Neuronal stem cell (in vitro differentiated cells): ENCODE measurements at regions not wholly inside any gene's neighbourhood (a gene's known extent, or its start where the extent isn't known, plus 50 kb on each side); places are given as distances from the start of the nearest gene placed in this dataset.

Experiments used
- DNase-seq: peaks from one replicate; pipeline ENCODE4 v3.0.0-alpha.2; 2013; ENCODE audit warnings: low spot score
- H2AFZ ChIP-seq: one replicate; pipeline ENCODE4 v1.6.1; 2013; ENCODE audit warnings: mild to moderate bottlenecking, low read length, inconsistent platforms
- H2AK5ac ChIP-seq: 2 replicates; pipeline ENCODE4 v1.6.1; 2013; ENCODE audit warnings: low read depth, mild to moderate bottlenecking, inconsistent platforms, low read length, moderate library complexity, mixed read lengths
- H2BK120ac ChIP-seq: 2 replicates; pipeline ENCODE4 v1.6.1; 2013; ENCODE audit warnings: low read depth, mild to moderate bottlenecking, inconsistent platforms, low read length, moderate library complexity, mixed read lengths
- H2BK12ac ChIP-seq: one replicate; pipeline ENCODE4 v1.6.1; 2013; ENCODE audit warnings: low read length, inconsistent platforms
- H2BK15ac ChIP-seq: 2 replicates; pipeline ENCODE4 v1.6.1; 2013; ENCODE audit warnings: mild to moderate bottlenecking, low read length, inconsistent platforms, mixed read lengths
- H2BK5ac ChIP-seq: one replicate; pipeline ENCODE4 v1.6.1; 2013; ENCODE audit warnings: inconsistent platforms, mild to moderate bottlenecking, low read length, moderate library complexity
- H3K14ac ChIP-seq: one replicate; pipeline ENCODE4 v1.6.1; 2013; ENCODE audit warnings: low read length, inconsistent platforms
- H3K18ac ChIP-seq: 2 replicates; pipeline ENCODE4 v1.6.1; 2013; ENCODE audit warnings: low read length, inconsistent platforms
- H3K23ac ChIP-seq: 2 replicates; pipeline ENCODE4 v1.6.1; 2013; ENCODE audit warnings: low read depth, mild to moderate bottlenecking, mixed read lengths, low read length, inconsistent platforms; ENCODE audit not compliant: poor library complexity
- H3K27ac ChIP-seq: replicated peaks from 3 replicates; pipeline ENCODE4 v1.5.1; 2013; ENCODE audit warnings: low read length, inconsistent platforms
- H3K27me3 ChIP-seq, 3 experiments: 2 replicates each; pipeline ENCODE4 v1.6.1; 2013; ENCODE audit warnings: low read length in 3 of 3, mild to moderate bottlenecking in 2 of 3, inconsistent platforms in 1 of 3, low read depth in 1 of 3, mixed read lengths in 1 of 3, moderate library complexity in 1 of 3; ENCODE audit not compliant: control insufficient read depth in 3 of 3, insufficient read depth in 3 of 3
- H3K36me3 ChIP-seq, 2 donors: replicated peaks in 1 of 2; 2 replicates each; pipeline ENCODE4 v1.6.1; 2013; ENCODE audit warnings: low read length in 2 of 2; ENCODE audit not compliant: control insufficient read depth in 2 of 2, insufficient read depth in 2 of 2
- H3K4ac ChIP-seq: 2 replicates; pipeline ENCODE4 v1.6.1; 2013; ENCODE audit warnings: inconsistent platforms, mild to moderate bottlenecking, low read length, moderate library complexity
- H3K4me1 ChIP-seq, 2 donors: 1 replicate in 1 of 2; 2 replicates in 1 of 2; pipeline ENCODE4 v1.6.1; 2013; ENCODE audit warnings: low read length in 2 of 2, low read depth in 1 of 2; ENCODE audit not compliant: control insufficient read depth in 2 of 2, insufficient read depth in 1 of 2
- H3K4me2 ChIP-seq: one replicate; pipeline ENCODE4 v1.6.1; 2013; ENCODE audit warnings: mild to moderate bottlenecking, low read length, inconsistent platforms; ENCODE audit not compliant: insufficient read depth, poor library complexity, severe bottlenecking
- H3K4me3 ChIP-seq, 2 donors: 2 replicates each; pipeline ENCODE4 v1.5.1; 2013; ENCODE audit warnings: low read length in 2 of 2, mild to moderate bottlenecking in 2 of 2, inconsistent platforms in 1 of 2, moderate library complexity in 1 of 2
- H3K79me1 ChIP-seq: one replicate; pipeline ENCODE4 v1.6.1; 2013; ENCODE audit warnings: low read depth, mild to moderate bottlenecking, inconsistent platforms, low read length, moderate library complexity
- H3K9ac ChIP-seq: one replicate; pipeline ENCODE4 v1.6.1; 2013; ENCODE audit warnings: mild to moderate bottlenecking, low read depth, low read length, inconsistent platforms; ENCODE audit not compliant: poor library complexity
- H3K9me3 ChIP-seq, 2 donors: replicated peaks in 1 of 2; 2 replicates each; pipeline versions ENCODE3 to v1.6.1; 2013; ENCODE audit warnings: low read length in 2 of 2, mild to moderate bottlenecking in 2 of 2, inconsistent platforms in 1 of 2, low read depth in 1 of 2, mixed read lengths in 1 of 2, moderate library complexity in 1 of 2; ENCODE audit not compliant: control insufficient read depth in 2 of 2, insufficient read depth in 1 of 2
- H4K8ac ChIP-seq: one replicate; pipeline ENCODE4 v1.6.1; 2013; ENCODE audit warnings: low read depth, mild to moderate bottlenecking, inconsistent platforms, low read length, moderate library complexity
- H4K91ac ChIP-seq: one replicate; pipeline ENCODE4 v1.6.1; 2013; ENCODE audit warnings: low read length, low read depth, mild to moderate bottlenecking, inconsistent platforms; ENCODE audit not compliant: poor library complexity
- WGBS, 2 donors: extraction: QIAGEN DNeasy Blood & Tissue Kit; methylation state at CpG; one replicate each; pipeline ENCODE4 v1.1.7; 2013; ENCODE audit warnings: missing lambda C conversion rate in 2 of 2, mixed read lengths in 1 of 2; ENCODE audit not compliant: insufficient read length in 2 of 2, insufficient replicate concordance in 1 of 2; ENCODE audit errors: extremely low coverage in 2 of 2; 5-methylcytosine and 5-hydroxymethylcytosine counted together

DNA sequence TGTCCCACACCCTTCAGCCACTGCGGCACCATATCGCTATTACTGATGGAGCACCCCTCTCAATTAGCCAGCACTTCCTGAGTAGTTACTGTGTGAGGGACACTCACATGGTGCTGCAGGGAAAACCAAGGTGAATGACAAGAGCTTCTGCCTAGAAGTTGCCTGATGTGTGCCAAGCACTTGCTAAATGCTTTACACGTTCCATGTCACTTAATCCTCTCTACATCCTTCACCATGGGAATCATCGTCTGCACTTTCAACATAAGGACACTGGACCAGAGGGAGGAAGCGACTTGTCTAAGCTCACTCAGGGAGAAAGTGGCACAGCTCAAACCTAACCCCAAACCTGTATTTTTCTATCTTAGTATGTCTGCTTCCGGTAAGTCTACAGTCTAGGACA, 344.8 kb downstream of the SIPA1L2 start:
- H3K9me3 ChIP-seq: peaks cover 0 to 4% of the 10 kb centered on the region in 2 donors
- no peaks in the 10 kb centered on the region for H3K79me1 ChIP-seq
- no peak overlapping the region for H3K14ac ChIP-seq
- H3K18ac ChIP-seq: peak overlapping the region; percentile 62
- DNase-seq: no peak
- H3K4me3 ChIP-seq: no peak overlapping the region
- H3K4me2 ChIP-seq: no peak overlapping the region
- H3K4ac ChIP-seq: no peak overlapping the region
- no peak overlapping the region for H2BK5ac ChIP-seq
- no peak overlapping the region for H2AFZ ChIP-seq
- H3K27ac ChIP-seq: no peak overlapping the region
- peak overlapping the region; percentile 44 for H3K23ac ChIP-seq
- H4K91ac ChIP-seq: no peak overlapping the region
- no peak overlapping the region for H4K8ac ChIP-seq
- peak overlapping the region; percentile 34 for H2BK12ac ChIP-seq
- H3K9ac ChIP-seq: no peak overlapping the region
- H3K4me1 ChIP-seq: peaks cover 5 to 9% of the 10 kb centered on the region in 2 donors
- H2BK15ac ChIP-seq: no peak overlapping the region
- WGBS, 2 donors: no CpG with 5 or more reads among the region's 6 CpGs
- H2BK120ac ChIP-seq: no peak overlapping the region
- H3K27me3 ChIP-seq: no peaks in the 10 kb centered on the region
- H3K36me3 ChIP-seq: no peaks in the 10 kb centered on the region
- H2AK5ac ChIP-seq: no peak overlapping the region

DNA sequence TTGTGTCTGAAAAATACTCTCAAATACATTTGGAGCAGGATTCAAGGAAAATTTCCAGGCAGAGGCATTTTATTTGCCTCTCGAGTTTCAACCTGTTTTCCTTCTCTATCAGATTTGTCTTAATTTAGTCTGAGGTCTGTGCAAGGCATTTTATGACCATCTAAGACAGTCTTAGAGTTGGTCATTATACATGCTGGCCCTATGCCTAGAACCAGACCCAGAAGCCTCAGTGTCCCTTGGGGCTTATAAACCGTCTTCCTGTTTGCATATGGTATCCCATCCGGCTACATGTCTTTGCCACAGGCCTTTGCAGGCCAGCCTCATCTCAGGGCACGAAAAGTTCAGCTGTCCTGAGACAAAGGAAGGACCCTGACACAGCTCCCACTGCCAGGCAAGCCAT, 346.1 kb downstream of the SIPA1L2 start:
- Histone ChIP-seq H3K18ac (no peak overlapping the region), H2BK120ac (no peak overlapping the region), H3K27me3 (no peaks in the 10 kb centered on the region), H3K36me3 (no peaks in the 10 kb centered on the region), H3K79me1 (no peaks in the 10 kb centered on the region), H3K9me3 (peaks cover 0 to 4% of the 10 kb centered on the region in 2 donors), H2AFZ (peak overlapping the region; percentile 15), H2BK5ac (no peak overlapping the region), H2BK12ac (no peak overlapping the region), H2AK5ac (no peak overlapping the region), H3K4me3 (no peak overlapping the region), H3K14ac (no peak overlapping the region), H2BK15ac (no peak overlapping the region), H3K27ac (no peak overlapping the region), H3K23ac (no peak overlapping the region), H3K4ac (no peak overlapping the region), H3K4me1 (peaks cover 8 to 12% of the 10 kb centered on the region in 2 donors), H4K91ac (no peak overlapping the region), H4K8ac (no peak overlapping the region), H3K9ac (no peak overlapping the region), H3K4me2 (no peak overlapping the region)
- WGBS, 2 donors: no CpG with 5 or more reads among the region's 4 CpGs
- no peak for DNase-seq

DNA sequence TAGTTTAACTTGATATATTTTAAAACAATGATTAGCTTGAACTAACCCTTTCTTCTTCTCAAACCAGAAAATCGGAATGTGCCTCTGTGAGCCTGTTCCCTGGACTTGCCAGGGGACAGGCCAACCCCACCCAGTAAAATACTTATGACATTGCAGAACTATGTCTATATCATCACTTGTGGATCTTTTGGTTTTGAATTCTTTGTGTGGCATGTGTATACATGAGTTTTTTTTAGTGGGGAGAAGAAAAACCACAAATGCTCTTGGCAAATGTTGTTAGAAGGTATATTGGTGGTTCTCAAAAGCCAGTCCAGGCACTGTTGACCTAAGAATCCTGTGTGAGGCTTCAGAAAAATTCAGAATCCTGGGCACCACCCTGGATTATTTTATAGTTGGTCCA, 347.4 kb downstream of the SIPA1L2 start:
- H2BK5ac ChIP-seq: no peak overlapping the region
- no peak overlapping the region for H3K9ac ChIP-seq
- no peak overlapping the region for H3K23ac ChIP-seq
- no peak overlapping the region for H3K4ac ChIP-seq
- H3K36me3 ChIP-seq: no peaks in the 10 kb centered on the region
- no peak overlapping the region for H4K8ac ChIP-seq
- H3K9me3 ChIP-seq: peaks cover 0 to 4% of the 10 kb centered on the region in 2 donors
- no peak overlapping the region for H2BK120ac ChIP-seq
- H2AFZ ChIP-seq: no peak overlapping the region
- no peak overlapping the region for H3K4me3 ChIP-seq
- H3K27ac ChIP-seq: no peak overlapping the region
- H3K4me1 ChIP-seq: peaks cover 11 to 14% of the 10 kb centered on the region in 2 donors
- no peak overlapping the region for H4K91ac ChIP-seq
- H3K18ac ChIP-seq: no peak overlapping the region
- WGBS, 2 donors: no CpG with 5 or more reads among the region's 1 CpG
- no peak overlapping the region for H2BK15ac ChIP-seq
- no peaks in the 10 kb centered on the region for H3K79me1 ChIP-seq
- H3K4me2 ChIP-seq: no peak overlapping the region
- H3K27me3 ChIP-seq: no peaks in the 10 kb centered on the region
- no peak overlapping the region for H3K14ac ChIP-seq
- no peak for DNase-seq
- H2BK12ac ChIP-seq: no peak overlapping the region
- no peak overlapping the region for H2AK5ac ChIP-seq

DNA sequence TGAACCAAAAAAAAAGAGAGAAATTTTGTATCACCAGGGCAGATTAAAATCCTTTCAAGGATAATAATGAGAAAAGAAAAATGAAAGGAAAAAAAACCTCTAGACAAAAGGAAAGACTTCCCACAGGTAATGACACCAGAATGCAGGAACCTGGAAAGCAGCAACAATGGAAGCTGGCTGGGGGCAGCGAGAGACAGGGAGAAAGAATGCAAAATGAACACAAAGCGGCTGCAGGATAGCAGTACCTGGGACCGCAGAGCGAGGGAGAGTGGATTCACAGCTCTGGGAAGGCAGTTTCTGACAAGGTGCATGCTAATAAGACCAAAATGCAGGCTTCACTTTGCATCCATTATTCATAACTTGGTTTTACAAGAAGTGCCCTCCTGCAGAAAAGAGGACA, 349.0 kb downstream of the SIPA1L2 start:
- no CpG with 5 or more reads among the region's 4 CpGs for WGBS, 2 donors
- H4K91ac ChIP-seq: no peak overlapping the region
- no peak overlapping the region for H3K14ac ChIP-seq
- H3K79me1 ChIP-seq: no peaks in the 10 kb centered on the region
- H3K4me2 ChIP-seq: no peak overlapping the region
- no peak overlapping the region for H3K27ac ChIP-seq
- no peak overlapping the region for H2BK12ac ChIP-seq
- no peaks in the 10 kb centered on the region for H3K36me3 ChIP-seq
- H4K8ac ChIP-seq: no peak overlapping the region
- H3K9ac ChIP-seq: no peak overlapping the region
- H2BK5ac ChIP-seq: no peak overlapping the region
- peaks cover 0 to 4% of the 10 kb centered on the region in 2 donors for H3K9me3 ChIP-seq
- H2BK15ac ChIP-seq: no peak overlapping the region
- peak overlapping the region; percentile 40 for H2AFZ ChIP-seq
- H2AK5ac ChIP-seq: no peak overlapping the region
- DNase-seq: no peak
- peaks cover 11 to 14% of the 10 kb centered on the region in 2 donors for H3K4me1 ChIP-seq
- H3K4ac ChIP-seq: no peak overlapping the region
- no peaks in the 10 kb centered on the region for H3K27me3 ChIP-seq
- no peak overlapping the region for H3K23ac ChIP-seq
- no peak overlapping the region for H2BK120ac ChIP-seq
- no peak overlapping the region for H3K4me3 ChIP-seq
- no peak overlapping the region for H3K18ac ChIP-seq
